ENCODE measurements at regions not wholly inside any gene's neighbourhood (a gene's known extent, or its start where the extent isn't known, plus 50 kb on each side); places are given as distances from the start of the nearest gene placed in this dataset.

DNA sequence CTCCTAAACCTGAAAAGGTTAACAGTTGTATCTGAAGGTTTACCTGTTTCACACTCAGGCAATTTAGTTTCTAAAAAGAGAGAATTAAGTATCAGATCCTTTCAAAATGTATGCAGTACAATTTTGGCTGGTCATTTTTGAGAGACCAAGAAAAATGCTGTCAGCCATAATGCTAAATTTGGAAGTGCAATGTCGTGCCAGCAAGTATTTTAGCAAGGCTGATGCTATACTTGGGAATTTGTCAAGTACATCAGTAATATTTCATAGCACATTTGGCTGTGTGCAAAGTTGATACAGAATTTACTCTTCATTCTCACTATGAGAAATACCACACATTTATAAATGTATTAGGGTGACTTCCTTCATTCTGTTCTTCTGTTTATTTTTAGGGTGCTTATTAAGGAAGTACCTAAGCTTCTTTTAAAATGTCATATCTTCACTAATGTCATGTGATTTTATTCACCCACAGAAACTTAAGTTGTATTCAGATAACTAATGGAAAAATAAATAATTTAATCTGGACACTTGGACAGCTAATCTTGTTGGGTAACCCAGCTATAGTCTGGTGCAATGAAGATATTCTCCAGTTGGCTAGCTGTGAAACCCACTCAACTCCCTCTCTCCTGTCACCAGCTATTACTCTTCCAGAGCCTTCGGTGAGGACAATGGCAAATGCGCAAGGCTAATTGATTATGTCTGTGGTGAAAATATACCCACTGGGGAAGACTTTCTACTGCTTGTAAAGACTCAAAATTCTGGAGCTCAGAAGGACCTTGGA, 84.2 kb upstream of the TLL1 start:
- TF ChIP-seq, protein P1, sequence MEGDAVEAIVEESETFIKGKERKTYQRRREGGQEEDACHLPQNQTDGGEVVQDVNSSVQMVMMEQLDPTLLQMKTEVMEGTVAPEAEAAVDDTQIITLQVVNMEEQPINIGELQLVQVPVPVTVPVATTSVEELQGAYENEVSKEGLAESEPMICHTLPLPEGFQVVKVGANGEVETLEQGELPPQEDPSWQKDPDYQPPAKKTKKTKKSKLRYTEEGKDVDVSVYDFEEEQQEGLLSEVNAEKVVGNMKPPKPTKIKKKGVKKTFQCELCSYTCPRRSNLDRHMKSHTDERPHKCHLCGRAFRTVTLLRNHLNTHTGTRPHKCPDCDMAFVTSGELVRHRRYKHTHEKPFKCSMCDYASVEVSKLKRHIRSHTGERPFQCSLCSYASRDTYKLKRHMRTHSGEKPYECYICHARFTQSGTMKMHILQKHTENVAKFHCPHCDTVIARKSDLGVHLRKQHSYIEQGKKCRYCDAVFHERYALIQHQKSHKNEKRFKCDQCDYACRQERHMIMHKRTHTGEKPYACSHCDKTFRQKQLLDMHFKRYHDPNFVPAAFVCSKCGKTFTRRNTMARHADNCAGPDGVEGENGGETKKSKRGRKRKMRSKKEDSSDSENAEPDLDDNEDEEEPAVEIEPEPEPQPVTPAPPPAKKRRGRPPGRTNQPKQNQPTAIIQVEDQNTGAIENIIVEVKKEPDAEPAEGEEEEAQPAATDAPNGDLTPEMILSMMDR (IDR thresholded peaks at IDR 0.05; ENCODE audit: low read depth, low read length, missing control alignments), result no peak
- no peak for DNase-seq (ENCODE audit: low read depth)
- in situ Hi-C loops (cut with HindIII; ENCODE audit: low sequenced_read_pairs), result no loop called here

DNA sequence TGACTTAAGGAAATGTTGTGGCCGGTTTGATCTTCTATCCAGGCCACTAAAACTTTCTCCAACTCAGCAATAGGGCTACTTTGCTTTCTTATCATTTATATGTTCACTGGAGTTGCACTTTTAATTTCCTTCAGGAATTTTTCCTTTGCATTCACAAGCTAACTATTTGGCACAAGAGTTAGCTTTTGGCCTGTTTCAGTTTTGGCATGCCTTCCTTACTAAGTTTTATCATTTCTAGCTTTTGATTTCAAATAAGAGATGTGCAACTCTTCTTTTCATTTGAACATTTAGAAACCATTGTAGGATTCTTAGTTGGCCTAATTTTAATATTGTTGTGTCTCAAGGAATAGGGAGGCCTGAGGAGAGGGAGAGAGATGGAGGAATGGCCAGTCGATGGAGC, 79.8 kb upstream of the TLL1 start:
- TF ChIP-seq, protein P1 (IDR thresholded peaks at IDR 0.05; ENCODE audit: low read depth, low read length, missing control alignments), result no peak
- H3K4me3 ChIP-seq (ENCODE audit: low read depth, low read length), result no peak overlapping the region
- in situ Hi-C loops (cut with HindIII; ENCODE audit: low sequenced_read_pairs), result no loop called here
- no peak for DNase-seq (ENCODE audit: low read depth)

More for the DNA sequence above, 84.2 kb upstream of the TLL1 start:
- H3K4me3 ChIP-seq (ENCODE audit: low read depth, low read length), result no peak overlapping the region

DNA sequence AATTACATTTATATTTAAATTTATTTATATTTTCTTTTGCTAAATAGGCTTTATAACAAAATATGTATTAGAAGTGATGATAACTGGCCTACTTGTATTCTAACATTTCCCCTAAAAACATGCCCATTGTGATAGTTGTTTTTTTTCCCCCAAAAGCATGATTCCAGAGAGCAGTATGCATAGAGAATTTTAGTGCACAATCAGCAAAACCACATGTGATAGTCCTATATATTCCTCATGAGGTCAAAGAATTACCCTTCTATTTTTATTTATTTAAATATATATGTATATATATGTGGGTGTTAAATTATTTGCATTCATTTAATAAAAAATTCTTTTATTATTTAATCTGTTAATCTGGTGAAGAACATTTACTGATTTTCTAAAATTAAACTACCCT, 78.2 kb upstream of the TLL1 start:
- no peak for DNase-seq (ENCODE audit: low read depth)
- TF ChIP-seq, protein P1 (IDR thresholded peaks at IDR 0.05; ENCODE audit: low read depth, low read length, missing control alignments), result no peak
- no peak overlapping the region for H3K4me3 ChIP-seq (ENCODE audit: low read depth, low read length)
- in situ Hi-C loops (cut with HindIII; ENCODE audit: low sequenced_read_pairs), result no loop called here

DNA sequence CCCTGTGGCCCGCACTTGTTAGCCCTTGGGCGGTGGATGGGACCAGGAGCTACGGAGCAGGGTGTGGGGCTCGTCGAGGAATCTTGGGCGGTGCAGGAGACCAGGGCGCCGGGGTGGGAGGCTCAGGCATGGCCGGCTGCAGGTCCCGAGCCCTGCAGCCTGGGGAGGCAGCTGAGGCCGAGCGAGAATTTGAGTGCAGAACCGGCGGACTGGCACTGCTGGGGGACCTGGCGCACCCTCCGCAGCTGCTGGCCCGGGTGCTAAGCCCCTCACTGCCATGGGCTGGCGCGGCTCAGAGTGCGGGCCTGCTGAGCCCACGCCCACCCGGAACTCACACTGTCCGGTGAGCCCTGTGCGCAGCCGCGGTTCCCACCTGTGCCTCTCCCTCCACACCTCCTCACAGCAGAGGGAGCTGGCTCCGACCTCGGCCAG, 73.6 kb upstream of the TLL1 start:
- in situ Hi-C loops (cut with HindIII; ENCODE audit: low sequenced_read_pairs), result no loop called here
- DNase-seq (ENCODE audit: low read depth), result no peak
- TF ChIP-seq, protein P1 (IDR thresholded peaks at IDR 0.05; ENCODE audit: low read depth, low read length, missing control alignments), result no peak
- no peak overlapping the region for H3K4me3 ChIP-seq (ENCODE audit: low read depth, low read length)

DNA sequence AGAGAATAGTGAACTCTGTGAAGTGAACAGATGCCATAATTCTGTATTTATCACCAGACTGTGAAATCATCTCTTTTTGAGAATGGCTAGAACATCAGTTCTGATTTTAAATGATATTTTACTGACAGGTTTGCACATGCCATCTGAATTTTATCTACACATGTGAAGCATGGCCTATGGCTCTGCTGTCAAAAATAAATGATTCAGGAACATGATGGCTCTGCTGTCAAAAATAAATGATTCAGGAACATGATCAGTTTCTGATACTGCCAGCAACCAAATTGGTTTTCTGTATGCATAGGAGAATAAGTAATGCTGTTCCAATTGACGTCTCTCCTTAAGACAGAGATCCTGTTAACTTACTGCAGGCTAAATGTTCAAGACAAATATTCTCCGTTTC, 70.6 kb upstream of the TLL1 start:
- no peak overlapping the region for H3K4me3 ChIP-seq (ENCODE audit: low read depth, low read length)
- in situ Hi-C loops (cut with HindIII; ENCODE audit: low sequenced_read_pairs), result no loop called here
- TF ChIP-seq, protein P1 (IDR thresholded peaks at IDR 0.05; ENCODE audit: low read depth, low read length, missing control alignments), result no peak
- DNase-seq (ENCODE audit: low read depth), result no peak

DNA sequence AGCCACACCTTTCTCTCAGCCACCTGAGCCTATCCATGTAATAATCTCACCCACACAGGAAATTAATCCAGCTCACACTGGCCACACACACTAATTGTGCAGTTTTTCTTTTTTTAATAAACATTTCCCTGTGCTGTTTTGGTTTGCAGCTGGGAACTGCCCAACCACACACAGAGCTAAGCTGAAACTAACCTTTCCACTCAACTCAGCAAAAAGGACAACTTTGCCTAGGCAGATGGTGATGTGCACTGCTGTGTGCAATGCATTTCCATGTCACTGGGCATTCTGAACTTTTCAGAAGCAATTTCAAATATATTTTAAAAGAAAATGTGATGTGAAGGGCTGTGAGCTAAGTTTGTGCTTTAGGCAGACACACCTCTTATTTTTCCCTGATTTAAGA, 70.0 kb upstream of the TLL1 start:
- DNase-seq (ENCODE audit: low read depth), result no peak
- no peak overlapping the region for H3K4me3 ChIP-seq (ENCODE audit: low read depth, low read length)
- TF ChIP-seq, protein P1 (IDR thresholded peaks at IDR 0.05; ENCODE audit: low read depth, low read length, missing control alignments), result no peak
- in situ Hi-C loops (cut with HindIII; ENCODE audit: low sequenced_read_pairs), result no loop called here
